GM10248 (cell line): ENCODE measurements at regions not wholly inside any gene's neighbourhood (a gene's known extent, or its start where the extent isn't known, plus 50 kb on each side); places are given as distances from the start of the nearest gene placed in this dataset.
"Not testable (repeated sequence)": the region's sequence is repeated elsewhere in the genome, so short reads cannot be mapped to it uniquely, and the experiment has no call there.

Experiments
- CTCF ChIA-PET: fragments of 300-600 bp; sonication (Branson Sonifier 250); formaldehyde crosslinking; extraction: SDS; loops from one replicate; lab custom pipeline; 2021; ENCODE audit warnings: antibody characterized with exemption; lab: Yijun Ruan, JAX
- POLR2A ChIA-PET: fragments of 350-650 bp; sonication (Branson Sonifier 250); formaldehyde crosslinking; extraction: SDS; loops from one replicate; lab custom pipeline; 2020; ENCODE audit warnings: antibody characterized with exemption; lab: Yijun Ruan, JAX
- DNase-seq: peaks from one replicate; pipeline ENCODE4 v3.0.0; 2012; ENCODE audit errors: extremely low spot score
- TF ChIP-seq, protein P1 (sequence below): IDR thresholded peaks from 2 replicates; pipeline ENCODE4 v1.5.1; 2012; ENCODE audit warnings: mild to moderate bottlenecking, low read depth; ENCODE audit errors: extremely low read depth, missing control alignments, control extremely low read depth

DNA sequence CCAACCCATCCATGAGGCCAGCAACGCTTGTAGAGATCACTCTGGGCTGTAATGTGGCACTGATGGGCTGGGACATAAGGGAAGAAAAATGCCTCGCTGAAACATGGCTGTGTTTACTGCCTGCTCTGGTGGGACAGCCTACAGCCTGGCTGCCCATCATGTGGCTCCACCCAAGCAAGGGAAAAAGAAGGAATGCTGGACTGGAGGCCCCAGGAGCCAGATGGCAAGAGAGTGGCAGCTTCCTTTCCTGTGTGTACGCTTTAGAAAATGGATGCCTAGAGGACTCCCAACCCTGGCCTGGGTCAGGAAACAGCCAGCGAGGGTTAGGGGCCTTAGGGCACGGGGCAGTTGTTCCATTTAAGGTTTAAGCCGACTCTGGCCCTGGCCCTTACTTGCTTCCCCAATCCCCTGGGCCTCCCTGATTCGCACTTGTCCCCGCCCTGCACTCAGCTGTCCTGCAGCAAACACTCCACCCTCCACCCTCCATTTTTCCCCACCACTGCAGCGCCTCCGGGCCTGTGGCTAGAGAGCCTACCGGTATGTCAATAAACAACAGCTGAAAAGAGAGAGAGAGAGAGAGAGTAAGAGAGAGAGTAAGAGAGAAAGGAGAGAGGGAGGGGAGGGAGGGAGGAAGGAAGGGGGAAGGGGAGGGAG is 819.4 kb downstream of the SEMA5A start:
- no peak for DNase-seq
- POLR2A ChIA-PET = no interaction called here
- CTCF ChIA-PET = no interaction called here
- TF ChIP-seq, protein P1, sequence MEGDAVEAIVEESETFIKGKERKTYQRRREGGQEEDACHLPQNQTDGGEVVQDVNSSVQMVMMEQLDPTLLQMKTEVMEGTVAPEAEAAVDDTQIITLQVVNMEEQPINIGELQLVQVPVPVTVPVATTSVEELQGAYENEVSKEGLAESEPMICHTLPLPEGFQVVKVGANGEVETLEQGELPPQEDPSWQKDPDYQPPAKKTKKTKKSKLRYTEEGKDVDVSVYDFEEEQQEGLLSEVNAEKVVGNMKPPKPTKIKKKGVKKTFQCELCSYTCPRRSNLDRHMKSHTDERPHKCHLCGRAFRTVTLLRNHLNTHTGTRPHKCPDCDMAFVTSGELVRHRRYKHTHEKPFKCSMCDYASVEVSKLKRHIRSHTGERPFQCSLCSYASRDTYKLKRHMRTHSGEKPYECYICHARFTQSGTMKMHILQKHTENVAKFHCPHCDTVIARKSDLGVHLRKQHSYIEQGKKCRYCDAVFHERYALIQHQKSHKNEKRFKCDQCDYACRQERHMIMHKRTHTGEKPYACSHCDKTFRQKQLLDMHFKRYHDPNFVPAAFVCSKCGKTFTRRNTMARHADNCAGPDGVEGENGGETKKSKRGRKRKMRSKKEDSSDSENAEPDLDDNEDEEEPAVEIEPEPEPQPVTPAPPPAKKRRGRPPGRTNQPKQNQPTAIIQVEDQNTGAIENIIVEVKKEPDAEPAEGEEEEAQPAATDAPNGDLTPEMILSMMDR = no peak

- TF ChIP-seq, protein P1 = no peak
- POLR2A ChIA-PET = no interaction called here
- CTCF ChIA-PET = no interaction called here
- DNase-seq = no peak
Observed at GRCh38 chr5:8727396-8727795, 818.5 kb downstream of the SEMA5A start.

GRCh38 chr5:8729437-8729836 is 816.4 kb downstream of the SEMA5A start:
- TF ChIP-seq, protein P1 = no peak
- no peak for DNase-seq
- ChIA-PET CTCF (no interaction called here), POLR2A (no interaction called here)

- DNase-seq = no peak
- POLR2A ChIA-PET = no interaction called here
- TF ChIP-seq, protein P1 = no peak
- CTCF ChIA-PET = no interaction called here
Observed at GRCh38 chr5:8730194-8730593, 815.7 kb downstream of the SEMA5A start.

- POLR2A ChIA-PET, DNase-seq, CTCF ChIA-PET: not testable (repeated sequence)
Observed at GRCh38 chr5:8731110-8731509, 814.8 kb downstream of the SEMA5A start.

DNA sequence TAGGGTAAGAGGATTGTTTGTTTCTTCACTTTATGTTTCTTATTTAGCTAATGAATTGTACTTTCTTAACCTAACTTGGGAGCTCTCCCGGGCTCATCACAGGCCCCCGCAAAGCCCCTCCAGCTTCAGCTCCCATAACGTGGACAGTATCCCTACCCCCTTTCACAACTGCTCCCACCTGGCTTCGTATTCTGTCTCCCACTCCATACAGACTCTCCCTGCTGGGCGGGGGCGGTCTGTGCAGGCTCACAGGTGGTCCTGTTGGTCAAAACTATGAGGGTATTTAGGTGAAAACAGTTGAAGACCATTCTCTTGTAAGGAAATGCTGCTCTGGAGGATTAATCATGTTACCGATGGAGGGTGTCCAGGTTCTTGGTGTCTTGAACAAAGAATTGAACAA is 805.3 kb downstream of the SEMA5A start:
- no peak for DNase-seq
- TF ChIP-seq, protein P1 = no peak
- POLR2A ChIA-PET = no interaction called here
- CTCF ChIA-PET = no interaction called here

DNA sequence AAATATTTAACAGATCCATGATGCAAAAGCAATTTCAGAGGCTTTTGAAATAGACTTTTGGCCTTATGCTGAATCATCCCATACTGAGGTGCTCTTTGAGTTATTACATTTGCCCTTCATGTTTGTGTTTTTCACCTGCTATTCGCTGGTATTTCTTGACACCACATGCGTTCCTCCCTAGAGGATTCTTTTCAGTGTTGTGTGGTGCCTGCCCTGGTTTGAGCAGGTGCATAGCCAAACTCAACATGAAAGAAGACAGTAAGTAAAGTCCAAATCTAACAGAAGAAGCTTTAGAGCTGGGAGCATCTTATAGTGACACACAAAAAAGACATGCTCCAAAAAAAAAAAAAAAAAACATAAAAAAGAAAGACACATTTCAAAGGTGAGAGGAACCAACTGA is 796.3 kb downstream of the SEMA5A start:
- no peak for DNase-seq
- ChIA-PET POLR2A (no interaction called here), CTCF (interaction anchor here (1.5 kb wide), 1 partner anchor 24 kb away, joined by 3 read pairs; no protein-coding TSS in a partner anchor)
- TF ChIP-seq, protein P1 = no peak
